Parathyroid adenoma (tissue), 2 donors: ENCODE measurements at regions not wholly inside any gene's neighbourhood (a gene's known extent, or its start where the extent isn't known, plus 50 kb on each side); places are given as distances from the start of the nearest gene placed in this dataset.

Experiments used
- H2AFZ ChIP-seq: fragments of 300-600 bp; sonication (generic); one replicate; pipeline ENCODE4 v1.7.0; 2017; ENCODE audit warnings: antibody characterized with exemption, mild to moderate bottlenecking
- H3K27ac ChIP-seq: fragments of 300-600 bp; sonication (generic); one replicate; pipeline ENCODE4 v1.7.0; 2017
- H3K27me3 ChIP-seq: fragments of 300-600 bp; sonication (generic); one replicate; pipeline ENCODE4 v1.7.0; 2017; ENCODE audit warnings: low read length; ENCODE audit not compliant: control insufficient read depth, insufficient read depth
- H3K36me3 ChIP-seq: fragments of 300-600 bp; sonication (generic); one replicate; pipeline ENCODE4 v1.7.0; 2017; ENCODE audit warnings: low read length; ENCODE audit not compliant: control insufficient read depth, insufficient read depth
- H3K4me1 ChIP-seq: fragments of 300-600 bp; sonication (generic); one replicate; pipeline ENCODE4 v1.7.0; 2017; ENCODE audit warnings: control low read depth
- H3K4me2 ChIP-seq: fragments of 300-600 bp; sonication (generic); one replicate; pipeline ENCODE4 v1.7.0; 2017; ENCODE audit warnings: low read length
- H3K4me3 ChIP-seq: fragments of 300-600 bp; sonication (generic); one replicate; pipeline ENCODE4 v1.7.0; 2017; ENCODE audit warnings: low read depth, low read length
- H3K79me2 ChIP-seq: fragments of 300-600 bp; sonication (generic); one replicate; pipeline ENCODE4 v1.7.0; 2017; ENCODE audit warnings: control low read depth
- H3K9ac ChIP-seq: fragments of 300-600 bp; sonication (generic); one replicate; pipeline ENCODE4 v1.7.0; 2017; ENCODE audit warnings: mild to moderate bottlenecking
- H3K9me3 ChIP-seq: fragments of 300-600 bp; sonication (generic); one replicate; pipeline ENCODE4 v1.7.0; 2017; ENCODE audit warnings: low read length; ENCODE audit not compliant: control insufficient read depth
- TF ChIP-seq, protein P1 (sequence below): fragments of 300-600 bp; sonication (generic); IDR thresholded peaks from one replicate; pipeline ENCODE4 v1.7.0; 2017; ENCODE audit warnings: antibody characterized with exemption, mild to moderate bottlenecking
- donor health status: primary hyperparathyroidism.

DNA sequence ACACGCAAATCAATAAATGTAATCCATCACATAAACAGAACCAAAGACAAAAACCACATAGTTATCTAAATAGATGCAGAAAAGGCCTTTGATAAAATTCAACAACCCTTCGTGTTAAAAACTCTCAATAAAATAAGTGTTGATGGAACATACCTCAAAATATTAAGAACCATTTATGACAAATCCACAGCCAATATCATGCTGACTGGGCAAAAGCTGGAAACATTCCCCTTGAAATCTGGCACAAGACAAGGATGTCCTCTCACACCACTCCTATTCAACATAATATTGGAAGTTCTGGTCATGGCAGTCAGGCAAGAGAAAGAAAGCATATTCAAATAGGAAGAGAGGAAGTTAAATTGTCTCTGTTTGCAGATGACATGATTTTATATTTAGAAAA lies 1946.3 kb upstream of the CDH9 start:
- Histone ChIP-seq H3K9me3 (no peaks in the 10 kb centered on the region), H3K27ac (no peak overlapping the region), H3K9ac (no peak overlapping the region), H2AFZ (no peak overlapping the region), H3K4me1 (no peaks in the 10 kb centered on the region), H3K4me3 (no peak overlapping the region), H3K27me3 (no peaks in the 10 kb centered on the region), H3K4me2 (no peak overlapping the region), H3K79me2 (no peaks in the 10 kb centered on the region), H3K36me3 (no peaks in the 10 kb centered on the region)
- TF ChIP-seq, protein P1, sequence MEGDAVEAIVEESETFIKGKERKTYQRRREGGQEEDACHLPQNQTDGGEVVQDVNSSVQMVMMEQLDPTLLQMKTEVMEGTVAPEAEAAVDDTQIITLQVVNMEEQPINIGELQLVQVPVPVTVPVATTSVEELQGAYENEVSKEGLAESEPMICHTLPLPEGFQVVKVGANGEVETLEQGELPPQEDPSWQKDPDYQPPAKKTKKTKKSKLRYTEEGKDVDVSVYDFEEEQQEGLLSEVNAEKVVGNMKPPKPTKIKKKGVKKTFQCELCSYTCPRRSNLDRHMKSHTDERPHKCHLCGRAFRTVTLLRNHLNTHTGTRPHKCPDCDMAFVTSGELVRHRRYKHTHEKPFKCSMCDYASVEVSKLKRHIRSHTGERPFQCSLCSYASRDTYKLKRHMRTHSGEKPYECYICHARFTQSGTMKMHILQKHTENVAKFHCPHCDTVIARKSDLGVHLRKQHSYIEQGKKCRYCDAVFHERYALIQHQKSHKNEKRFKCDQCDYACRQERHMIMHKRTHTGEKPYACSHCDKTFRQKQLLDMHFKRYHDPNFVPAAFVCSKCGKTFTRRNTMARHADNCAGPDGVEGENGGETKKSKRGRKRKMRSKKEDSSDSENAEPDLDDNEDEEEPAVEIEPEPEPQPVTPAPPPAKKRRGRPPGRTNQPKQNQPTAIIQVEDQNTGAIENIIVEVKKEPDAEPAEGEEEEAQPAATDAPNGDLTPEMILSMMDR = no peak

DNA sequence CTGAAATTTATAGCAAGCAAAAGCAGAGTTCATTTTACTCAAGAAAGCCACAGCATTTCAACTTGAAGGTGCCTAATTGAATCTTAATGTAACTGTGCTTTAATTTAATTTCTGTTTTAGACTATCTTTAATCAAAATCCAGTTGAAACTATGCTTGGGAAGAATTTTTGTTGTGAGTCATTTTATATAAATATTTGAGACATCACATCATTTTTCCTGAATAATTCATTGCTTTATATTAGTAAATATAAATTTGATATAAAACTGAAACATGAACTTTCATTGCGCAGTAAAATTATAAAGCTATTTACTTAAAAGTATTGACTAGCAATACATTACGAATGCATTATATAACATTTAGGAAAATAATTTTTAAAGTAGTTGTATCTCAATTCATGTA lies 1937.1 kb upstream of the CDH9 start:
- Histone ChIP-seq H3K4me2 (no peak overlapping the region), H3K4me3 (no peak overlapping the region), H2AFZ (no peak overlapping the region), H3K9me3 (no peaks in the 10 kb centered on the region), H3K9ac (no peak overlapping the region), H3K27me3 (no peaks in the 10 kb centered on the region), H3K27ac (no peak overlapping the region), H3K79me2 (no peaks in the 10 kb centered on the region), H3K4me1 (no peaks in the 10 kb centered on the region), H3K36me3 (no peaks in the 10 kb centered on the region)
- TF ChIP-seq, protein P1 = no peak

DNA sequence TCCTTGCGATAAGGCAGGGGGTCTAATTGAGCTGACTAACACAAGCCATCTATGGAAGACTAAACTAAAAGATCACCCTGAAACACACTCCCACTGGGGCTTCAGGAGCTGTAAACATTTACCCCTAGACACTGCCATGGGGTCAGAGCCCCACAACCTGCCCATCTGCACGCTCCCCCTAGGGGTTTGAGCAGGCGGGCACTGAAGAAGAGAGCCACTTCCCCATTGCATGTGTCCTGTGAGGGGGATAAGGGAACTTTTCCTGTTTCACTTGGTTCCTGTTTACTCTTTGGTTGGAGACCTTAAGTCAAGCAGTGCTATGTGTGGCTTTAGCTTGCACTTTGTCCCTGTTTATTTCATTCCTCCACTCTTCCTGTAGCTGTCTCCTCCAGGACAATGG lies 1929.5 kb upstream of the CDH9 start:
- Histone ChIP-seq H3K9me3 (no peaks in the 10 kb centered on the region), H3K4me3 (no peak overlapping the region), H3K36me3 (no peaks in the 10 kb centered on the region), H3K27ac (no peak overlapping the region), H3K27me3 (no peaks in the 10 kb centered on the region), H3K4me1 (no peaks in the 10 kb centered on the region), H3K79me2 (no peaks in the 10 kb centered on the region), H2AFZ (no peak overlapping the region), H3K4me2 (no peak overlapping the region), H3K9ac (no peak overlapping the region)
- TF ChIP-seq, protein P1 = no peak

DNA sequence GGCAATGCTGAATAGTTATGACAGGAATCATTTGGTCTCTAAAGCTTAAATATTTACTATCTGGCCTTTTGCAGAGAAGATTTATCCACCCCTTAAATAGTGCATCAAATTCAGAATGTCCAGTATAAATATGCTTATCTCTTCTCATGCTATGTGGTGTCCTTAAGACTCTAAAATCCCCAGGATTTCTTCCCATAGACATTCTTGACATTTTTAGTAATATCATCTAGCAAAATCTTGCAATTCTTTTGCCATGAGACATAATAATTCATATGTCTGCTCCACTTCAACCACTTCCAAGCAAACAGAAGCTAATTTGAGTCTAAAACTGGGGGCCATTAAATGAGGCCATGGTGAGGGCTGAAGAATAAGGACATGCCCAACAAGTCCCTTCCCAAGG lies 1923.4 kb upstream of the CDH9 start:
- H3K9ac ChIP-seq = no peak overlapping the region
- H3K4me1 ChIP-seq = no peaks in the 10 kb centered on the region
- H2AFZ ChIP-seq = no peak overlapping the region
- H3K4me3 ChIP-seq = no peak overlapping the region
- no peaks in the 10 kb centered on the region for H3K27me3 ChIP-seq
- no peaks in the 10 kb centered on the region for H3K36me3 ChIP-seq
- TF ChIP-seq, protein P1 = no peak
- no peaks in the 10 kb centered on the region for H3K9me3 ChIP-seq
- H3K4me2 ChIP-seq = no peak overlapping the region
- H3K79me2 ChIP-seq = no peaks in the 10 kb centered on the region
- H3K27ac ChIP-seq = no peak overlapping the region

DNA sequence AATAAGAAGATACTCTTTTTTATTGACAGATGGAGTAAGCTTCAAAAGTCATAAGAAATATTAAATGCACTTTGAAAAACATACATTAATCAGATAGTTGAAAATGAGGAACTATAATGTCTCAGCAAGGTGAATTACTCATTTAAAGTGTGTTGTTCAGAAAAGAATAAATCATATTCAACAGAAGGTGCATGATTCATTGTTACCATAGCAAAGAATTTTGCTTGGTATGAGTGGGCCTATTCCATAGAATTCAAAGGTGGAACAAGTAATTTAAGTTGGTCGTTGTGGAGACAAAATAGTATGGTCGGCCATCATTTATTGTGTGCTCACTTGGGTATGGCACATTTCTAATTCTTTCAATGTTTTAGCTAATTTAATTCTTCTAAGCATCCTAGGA lies 1920.2 kb upstream of the CDH9 start:
- TF ChIP-seq, protein P1 = no peak
- no peak overlapping the region for H3K4me2 ChIP-seq
- H2AFZ ChIP-seq = no peak overlapping the region
- H3K4me3 ChIP-seq = no peak overlapping the region
- H3K9me3 ChIP-seq = no peaks in the 10 kb centered on the region
- no peak overlapping the region for H3K9ac ChIP-seq
- H3K27ac ChIP-seq = no peak overlapping the region
- no peaks in the 10 kb centered on the region for H3K27me3 ChIP-seq
- H3K4me1 ChIP-seq = no peaks in the 10 kb centered on the region
- H3K36me3 ChIP-seq = no peaks in the 10 kb centered on the region
- H3K79me2 ChIP-seq = no peaks in the 10 kb centered on the region
